B cell (primary cell): ENCODE measurements at regions not wholly inside any gene's neighbourhood (a gene's known extent, or its start where the extent isn't known, plus 50 kb on each side); places are given as distances from the start of the nearest gene placed in this dataset.

Experiments used
- EZH2 ChIP-seq: IDR thresholded peaks from 2 replicates; pipeline ENCODE4 v1.6.1; 2012; ENCODE audit warnings: borderline replicate concordance, low read depth, mild to moderate bottlenecking, moderate library complexity, low read length; ENCODE audit not compliant: insufficient read depth, poor library complexity, severe bottlenecking
- TF ChIP-seq, protein P1 (sequence below): fragments of 200-600 bp; IDR thresholded peaks from one replicate; pipeline ENCODE4 v1.8.0; 2022; ENCODE audit warnings: antibody characterized with exemption, mild to moderate bottlenecking

DNA sequence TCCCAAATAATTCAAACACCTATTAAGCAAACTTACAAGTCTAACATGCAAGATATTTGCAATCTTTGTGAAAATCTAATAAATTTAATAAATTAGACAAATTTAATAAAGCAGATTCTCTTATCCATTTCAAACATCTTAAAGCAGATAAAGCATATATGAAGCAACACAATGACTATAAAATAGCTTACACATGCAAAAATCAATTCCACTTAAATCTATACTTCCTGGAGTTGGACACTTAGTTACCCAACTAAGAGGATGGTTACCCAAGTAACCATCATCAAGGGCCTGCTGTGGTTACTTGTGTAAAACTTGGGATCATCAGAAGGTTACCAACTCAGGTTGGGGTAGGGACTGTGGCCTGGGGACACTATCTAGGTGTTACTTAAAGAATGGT, 206.8 kb downstream of the CD47 start:
- TF ChIP-seq, protein P1, sequence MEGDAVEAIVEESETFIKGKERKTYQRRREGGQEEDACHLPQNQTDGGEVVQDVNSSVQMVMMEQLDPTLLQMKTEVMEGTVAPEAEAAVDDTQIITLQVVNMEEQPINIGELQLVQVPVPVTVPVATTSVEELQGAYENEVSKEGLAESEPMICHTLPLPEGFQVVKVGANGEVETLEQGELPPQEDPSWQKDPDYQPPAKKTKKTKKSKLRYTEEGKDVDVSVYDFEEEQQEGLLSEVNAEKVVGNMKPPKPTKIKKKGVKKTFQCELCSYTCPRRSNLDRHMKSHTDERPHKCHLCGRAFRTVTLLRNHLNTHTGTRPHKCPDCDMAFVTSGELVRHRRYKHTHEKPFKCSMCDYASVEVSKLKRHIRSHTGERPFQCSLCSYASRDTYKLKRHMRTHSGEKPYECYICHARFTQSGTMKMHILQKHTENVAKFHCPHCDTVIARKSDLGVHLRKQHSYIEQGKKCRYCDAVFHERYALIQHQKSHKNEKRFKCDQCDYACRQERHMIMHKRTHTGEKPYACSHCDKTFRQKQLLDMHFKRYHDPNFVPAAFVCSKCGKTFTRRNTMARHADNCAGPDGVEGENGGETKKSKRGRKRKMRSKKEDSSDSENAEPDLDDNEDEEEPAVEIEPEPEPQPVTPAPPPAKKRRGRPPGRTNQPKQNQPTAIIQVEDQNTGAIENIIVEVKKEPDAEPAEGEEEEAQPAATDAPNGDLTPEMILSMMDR: no peak
- no peak for TF ChIP-seq EZH2
